ENCODE measurements at regions not wholly inside any gene's neighbourhood (a gene's known extent, or its start where the extent isn't known, plus 50 kb on each side); places are given as distances from the start of the nearest gene placed in this dataset.

GRCh38 chr11:70509476-70509875 lies 111.1 kb downstream of the CTTN start:
- TF ChIP-seq MIXL1 (CRISPR knock-in tag; IDR thresholded peaks at IDR 0.05) (no peak), TCF7L2 (IDR thresholded peaks at IDR 0.05; ENCODE audit: low read depth, low read length) (no peak), EP300 (IDR thresholded peaks at IDR 0.05; ENCODE audit: low read depth in 2 of 2, low read length in 2 of 2) (no peak), EP300 (CRISPR knock-in tag; IDR thresholded peaks at IDR 0.05; ENCODE audit: borderline replicate concordance) (no peak), ZNF704 (CRISPR knock-in tag; IDR thresholded peaks at IDR 0.05; ENCODE audit: borderline replicate concordance) (no peak), POLR2AphosphoS5 (IDR thresholded peaks at IDR 0.05; ENCODE audit: low read depth, low read length) (no peak), USF2 (IDR thresholded peaks at IDR 0.05; ENCODE audit: low read depth, low read length) (no peak), USF2 (CRISPR knock-in tag; IDR thresholded peaks at IDR 0.05; ENCODE audit: borderline replicate concordance) (no peak), ZNF777 (CRISPR knock-in tag; IDR thresholded peaks at IDR 0.05) (no peak)
